GM19351 (cell line): ENCODE measurements at regions not wholly inside any gene's neighbourhood (a gene's known extent, or its start where the extent isn't known, plus 50 kb on each side); places are given as distances from the start of the nearest gene placed in this dataset.

Source experiments
- ATAC-seq: cut with Tn5 transposase; IDR thresholded peaks from one replicate; pipeline ENCODE4 v1.9.1; 2021; ENCODE audit warnings: mild to moderate bottlenecking, moderate library complexity; ENCODE audit not compliant: unreplicated experiment

- ATAC-seq = no peak
These were observed 109.9 kb upstream of the LINGO1 start for GRCh38 chr15:77742570-77742969.

- no peak for ATAC-seq
These were observed 109.4 kb upstream of the LINGO1 start for GRCh38 chr15:77742127-77742526.

GRCh38 chr15:77741106-77741505 is 108.4 kb upstream of the LINGO1 start:
- no peak for ATAC-seq

GRCh38 chr15:77739591-77740378 is 107.1 kb upstream of the LINGO1 start:
- ATAC-seq = no peak

- no peak for ATAC-seq
These were observed 106.0 kb upstream of the LINGO1 start for GRCh38 chr15:77738441-77739302.

GRCh38 chr15:77738038-77738370 is 105.3 kb upstream of the LINGO1 start:
- ATAC-seq = no peak

GRCh38 chr15:77737238-77738037 is 104.7 kb upstream of the LINGO1 start:
- ATAC-seq = no peak

- ATAC-seq = no peak
These were observed 101.6 kb upstream of the LINGO1 start for GRCh38 chr15:77734306-77734705.

GRCh38 chr15:77733579-77734300 is 101.0 kb upstream of the LINGO1 start:
- no peak for ATAC-seq

GRCh38 chr15:77732514-77733335 is 100.0 kb upstream of the LINGO1 start:
- no peak for ATAC-seq

GRCh38 chr15:77731945-77732344 is 99.2 kb upstream of the LINGO1 start:
- ATAC-seq = no peak

- ATAC-seq = no peak
These were observed 98.4 kb upstream of the LINGO1 start for GRCh38 chr15:77731067-77731466.

GRCh38 chr15:77727635-77728304 is 95.1 kb upstream of the LINGO1 start:
- no peak for ATAC-seq

GRCh38 chr15:77724715-77725114 is 92.0 kb upstream of the LINGO1 start:
- ATAC-seq = no peak

GRCh38 chr15:77723756-77724155 is 91.0 kb upstream of the LINGO1 start:
- no peak for ATAC-seq

GRCh38 chr15:77722759-77723460 is 90.2 kb upstream of the LINGO1 start:
- ATAC-seq = no peak

GRCh38 chr15:77721963-77722362 is 89.3 kb upstream of the LINGO1 start:
- no peak for ATAC-seq

- no peak for ATAC-seq
These were observed 87.9 kb upstream of the LINGO1 start for GRCh38 chr15:77720655-77721054.

GRCh38 chr15:77720173-77720572 is 87.5 kb upstream of the LINGO1 start:
- ATAC-seq = no peak
